Stimulated activated CD4-positive, alpha-beta T cell treated with anti-CD3 and anti-CD28 coated beads, Interleukin-4, amount 100 ng/mL, for 4 hours (primary cell): ENCODE measurements at regions not wholly inside any gene's neighbourhood (a gene's known extent, or its start where the extent isn't known, plus 50 kb on each side); places are given as distances from the start of the nearest gene placed in this dataset.
A peak's percentile ranks its signal among the peaks of the same experiment; 100 is the strongest.
"Not testable (repeated sequence)": the region's sequence is repeated elsewhere in the genome, so short reads cannot be mapped to it uniquely, and the experiment has no call there.

Experiments
- DNase-seq, 2 experiments: peaks; one replicate each; pipeline ENCODE4 v3.0.0-alpha.2; 2020

DNA sequence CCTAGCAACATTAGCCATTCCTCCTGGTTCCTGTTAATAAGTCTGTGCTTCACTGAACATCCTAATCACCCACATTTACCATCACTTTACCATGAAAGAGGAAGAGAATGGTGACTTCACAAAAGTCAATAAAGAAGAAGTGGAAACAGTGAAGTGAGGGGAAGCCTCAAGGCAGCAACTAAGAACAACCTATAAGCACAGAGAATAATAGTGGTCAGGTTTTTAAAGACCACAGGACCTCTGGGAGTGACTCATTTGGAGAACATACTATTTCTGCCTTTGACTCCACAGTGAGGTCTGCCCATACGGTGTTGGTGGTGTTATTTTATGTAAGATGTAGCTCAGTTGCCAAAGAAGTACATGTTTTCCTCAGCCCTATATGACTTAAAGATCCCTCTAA lies 86.0 kb upstream of the TET2 start:
- no peak for DNase-seq

DNA sequence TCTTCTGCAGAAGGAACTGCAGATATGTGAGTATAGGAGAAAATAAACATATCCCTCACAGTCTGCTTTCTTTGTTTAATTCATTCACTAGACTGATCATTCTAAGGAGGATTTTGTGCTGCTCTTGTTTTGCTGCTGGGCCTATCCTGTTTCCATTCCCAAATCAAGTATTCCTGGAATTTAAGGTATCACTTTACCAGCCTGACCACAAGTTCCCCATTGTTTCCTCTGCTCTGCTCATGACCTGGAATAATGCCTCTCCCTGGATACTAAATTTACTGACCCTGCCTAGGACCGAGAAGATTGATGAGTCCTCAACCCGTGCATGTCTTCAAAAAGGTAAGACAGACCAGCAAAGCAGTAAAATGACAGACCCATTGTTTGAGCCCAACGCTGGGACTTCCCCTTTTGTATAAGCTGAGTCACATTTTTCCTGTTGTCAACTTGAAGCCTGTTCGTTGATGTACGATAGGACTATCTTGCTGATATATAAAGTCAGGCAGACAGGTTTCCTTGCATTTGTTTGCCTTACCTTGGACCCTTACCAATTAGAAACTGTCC lies 85.5 kb upstream of the TET2 start:
- peak; percentile 5 to 44 for DNase-seq

DNA sequence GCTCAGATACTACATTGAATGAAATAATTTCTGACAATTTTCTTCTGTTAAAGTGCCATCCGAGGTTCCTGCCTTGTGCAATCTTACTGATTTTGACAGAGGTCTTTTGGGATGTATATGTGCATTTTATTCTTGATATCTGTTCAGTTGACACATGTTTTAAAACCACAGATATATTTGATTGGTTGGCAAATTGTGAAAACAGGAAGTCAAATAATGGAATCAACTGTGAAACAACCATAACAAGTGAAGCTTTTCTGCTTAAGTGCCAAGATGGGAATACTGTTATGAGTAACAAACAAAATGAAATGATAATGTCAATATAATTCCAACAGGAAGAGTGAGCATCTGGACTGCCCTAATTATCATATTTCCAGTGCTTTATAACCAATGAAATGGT lies 84.9 kb upstream of the TET2 start:
- DNase-seq = no peak

DNA sequence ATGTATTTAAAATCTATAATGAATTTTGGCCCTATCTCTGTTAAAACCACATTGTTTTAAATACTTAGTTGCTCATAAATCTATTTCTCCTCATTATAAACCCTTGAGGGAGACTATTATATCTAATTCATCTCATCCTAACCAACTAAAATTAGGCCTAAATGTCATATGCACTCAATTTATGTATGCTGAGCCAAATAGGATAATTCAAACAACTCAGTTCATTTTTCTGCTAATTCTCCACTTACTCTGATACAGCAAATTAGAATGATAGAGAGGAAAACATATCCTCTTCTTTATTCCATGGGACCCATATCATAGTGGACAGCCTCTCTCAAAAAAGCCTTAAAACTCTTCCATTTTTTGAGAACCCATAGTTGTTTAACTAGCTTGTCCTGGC lies 80.3 kb upstream of the TET2 start:
- no peak for DNase-seq

DNA sequence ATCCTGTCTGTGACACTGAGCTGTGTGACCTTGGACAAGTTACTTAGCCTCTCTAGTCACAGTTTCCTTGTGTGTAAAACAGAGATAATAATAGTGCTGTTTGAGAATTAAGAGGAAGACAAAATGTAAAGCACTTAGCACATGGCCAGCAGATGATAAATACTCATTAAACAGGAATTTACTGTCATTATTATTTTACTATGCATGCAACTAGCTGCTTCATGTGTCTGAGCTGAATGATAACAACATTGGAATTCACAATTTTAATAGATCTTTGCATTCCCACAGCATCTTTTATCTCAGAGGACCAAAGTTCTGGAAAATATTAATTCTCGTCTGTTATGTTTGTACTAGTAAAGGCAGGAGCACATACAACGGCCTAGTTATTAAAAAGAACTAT lies 79.2 kb upstream of the TET2 start:
- DNase-seq = no peak

DNA sequence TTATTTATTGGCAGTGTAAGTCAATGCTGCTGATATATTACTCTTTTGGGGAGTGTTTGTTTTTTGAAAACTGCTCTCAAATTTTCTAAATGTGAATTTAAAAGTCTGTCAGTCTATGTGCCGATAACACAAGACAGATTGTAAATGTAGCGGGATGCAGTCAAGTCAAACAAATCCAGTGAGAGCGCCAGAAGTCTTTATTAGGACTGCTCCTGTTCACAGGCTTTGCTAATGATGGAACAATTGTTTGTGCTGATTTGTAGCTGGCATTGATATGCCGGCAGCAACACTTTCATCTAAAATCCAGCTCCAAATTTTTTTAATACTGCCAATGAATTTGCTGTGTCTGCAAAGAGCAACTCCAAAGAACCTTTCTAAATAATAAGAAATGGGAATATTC lies 78.7 kb upstream of the TET2 start:
- DNase-seq = no peak

DNA sequence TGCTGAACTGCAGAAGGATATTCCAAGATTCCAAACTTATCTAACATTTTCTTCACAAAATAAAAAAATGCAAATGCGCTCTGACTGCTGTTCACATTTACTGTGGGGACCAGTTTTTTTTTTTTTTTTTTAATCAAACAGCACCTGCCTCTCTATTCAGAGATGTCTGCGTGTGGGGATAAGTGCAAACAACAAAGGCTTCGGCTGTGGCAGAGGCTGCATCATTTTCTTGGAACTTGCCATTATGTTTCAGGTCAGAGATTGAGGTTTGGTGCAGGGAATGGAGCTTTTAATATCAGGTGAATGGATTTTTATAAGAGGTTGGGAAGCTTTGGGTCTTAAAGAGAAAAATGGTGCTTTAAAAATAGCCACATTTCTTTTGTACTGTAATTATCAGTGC lies 78.2 kb upstream of the TET2 start:
- DNase-seq = no peak

DNA sequence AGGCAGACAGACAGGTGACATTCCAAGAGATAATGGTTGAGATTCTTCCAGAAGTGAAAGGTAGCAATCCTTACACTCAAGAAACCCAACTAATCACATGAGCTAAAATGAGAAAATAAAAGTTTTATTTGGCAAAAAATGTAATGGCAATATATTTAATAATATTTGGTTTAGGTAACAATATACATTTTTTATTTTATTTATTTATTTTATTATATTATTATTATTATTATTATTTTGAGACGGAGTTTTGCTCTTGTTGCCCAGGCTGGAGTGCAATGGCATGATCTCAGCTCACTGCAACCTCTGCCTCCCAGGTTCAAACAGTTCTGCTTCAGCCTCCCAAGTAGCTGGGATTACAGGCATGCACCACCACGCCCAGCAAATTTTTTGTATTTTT lies 74.6 kb upstream of the TET2 start:
- not testable (repeated sequence) for DNase-seq

DNA sequence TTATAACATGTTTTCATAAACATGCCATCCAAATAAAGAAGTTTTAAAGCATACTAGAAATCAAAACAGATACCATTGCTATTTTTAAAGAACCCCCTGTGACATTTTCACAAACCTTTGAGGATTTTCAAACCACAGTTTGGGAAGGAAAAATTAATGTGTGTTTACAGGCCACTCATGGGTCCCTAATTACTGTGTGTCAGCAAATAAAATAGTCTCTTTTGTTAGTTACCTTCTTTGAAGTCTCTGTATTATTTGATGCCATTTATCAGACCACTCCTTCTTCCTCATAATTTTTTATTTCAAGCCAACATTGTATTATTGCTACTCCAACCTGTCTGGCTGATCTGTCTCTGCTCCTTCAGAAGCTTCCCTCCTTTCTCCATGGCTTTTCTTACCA lies 72.6 kb upstream of the TET2 start:
- DNase-seq = no peak

DNA sequence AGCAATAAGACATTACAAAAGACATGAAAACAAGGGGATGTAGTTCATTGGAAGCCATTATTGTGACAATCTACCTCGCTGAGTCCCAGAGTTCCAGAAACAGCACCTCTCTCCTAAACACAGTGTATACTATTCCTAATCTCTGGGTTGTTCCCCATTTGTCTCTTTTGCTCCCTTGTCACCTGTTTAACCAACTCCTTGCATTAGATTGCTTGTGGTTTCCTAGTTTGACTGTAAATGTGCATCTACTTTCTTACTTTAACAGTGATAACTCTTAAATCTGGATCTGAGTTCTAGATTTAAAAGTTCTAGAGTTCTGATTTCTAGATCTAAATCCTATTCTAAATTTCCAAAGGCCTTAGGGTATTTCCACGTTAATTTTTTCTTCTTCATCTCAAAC lies 71.6 kb upstream of the TET2 start:
- DNase-seq = no peak

DNA sequence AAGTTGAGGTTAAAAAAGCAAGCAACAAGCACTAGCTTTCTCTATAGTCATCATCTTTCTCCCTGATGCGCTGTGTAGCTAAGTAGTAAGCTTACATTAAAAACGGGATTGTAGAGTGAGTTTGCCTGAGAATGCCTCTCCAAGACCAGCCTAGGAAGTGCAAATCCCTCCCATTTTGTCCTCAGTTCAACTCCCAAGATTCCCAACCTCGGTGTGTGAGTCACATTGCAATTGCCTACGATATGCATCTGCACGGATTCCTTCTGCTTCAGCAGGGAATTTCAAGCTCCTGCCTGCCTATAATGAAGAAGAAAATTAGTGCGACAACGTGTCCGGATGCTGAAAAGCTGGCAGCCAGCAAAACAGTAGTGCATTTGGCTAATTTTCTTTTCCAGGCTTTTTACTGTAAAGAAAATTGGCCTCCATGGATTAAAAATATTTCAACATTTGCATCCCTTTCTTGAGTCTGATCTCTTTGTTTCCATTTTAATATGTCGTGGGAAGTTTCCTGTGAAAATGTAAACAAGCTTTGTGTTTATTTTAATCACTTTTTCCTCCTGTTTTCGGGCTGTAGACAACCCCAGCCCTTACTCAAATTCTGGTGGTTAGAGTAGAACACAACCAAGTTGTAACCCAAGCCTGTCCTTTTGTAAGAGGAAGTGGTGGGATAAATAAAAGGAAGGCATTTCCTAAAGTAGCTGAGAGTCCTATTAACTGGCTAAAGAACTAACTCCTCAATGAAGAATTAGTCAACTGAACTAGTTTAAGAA lies 58.4 kb upstream of the TET2 start:
- no peak for DNase-seq

DNA sequence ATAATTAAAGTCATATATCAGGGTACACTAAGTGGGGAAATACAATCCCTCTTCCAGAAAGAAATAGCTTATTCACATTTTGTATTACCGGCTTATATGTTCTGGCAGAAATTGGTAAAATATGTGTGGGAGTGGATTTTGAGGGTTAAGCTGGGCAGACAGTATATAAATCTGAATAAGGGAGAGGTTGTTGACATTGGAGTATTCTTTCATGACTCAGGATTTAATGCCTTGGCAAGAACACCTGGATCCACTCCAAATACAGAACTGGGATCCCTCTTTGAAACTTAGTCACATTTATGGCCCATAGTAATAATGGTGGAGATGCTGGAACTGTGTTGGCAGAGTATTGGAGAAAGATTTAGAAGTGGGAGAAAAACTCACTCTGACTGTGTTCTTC lies 54.3 kb upstream of the TET2 start:
- DNase-seq = no peak

DNA sequence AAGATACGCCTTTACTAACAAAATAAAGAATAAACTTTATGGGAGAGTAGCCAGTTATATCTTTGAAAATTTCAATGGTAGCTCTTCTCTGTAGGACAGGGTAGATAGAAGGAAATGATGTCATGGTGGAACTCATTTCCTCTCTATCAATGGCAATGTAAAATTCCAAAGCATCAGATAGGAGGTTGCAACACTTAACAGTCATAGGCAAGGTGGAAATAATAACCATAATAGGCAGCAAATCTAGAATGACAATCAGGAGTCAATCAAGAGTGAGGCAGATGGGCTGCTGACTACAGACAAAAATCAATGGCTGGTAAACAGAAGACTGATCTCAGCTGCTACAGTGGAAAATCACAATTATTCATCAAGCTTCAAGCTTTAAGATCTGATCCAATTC lies 53.9 kb upstream of the TET2 start:
- DNase-seq = no peak

DNA sequence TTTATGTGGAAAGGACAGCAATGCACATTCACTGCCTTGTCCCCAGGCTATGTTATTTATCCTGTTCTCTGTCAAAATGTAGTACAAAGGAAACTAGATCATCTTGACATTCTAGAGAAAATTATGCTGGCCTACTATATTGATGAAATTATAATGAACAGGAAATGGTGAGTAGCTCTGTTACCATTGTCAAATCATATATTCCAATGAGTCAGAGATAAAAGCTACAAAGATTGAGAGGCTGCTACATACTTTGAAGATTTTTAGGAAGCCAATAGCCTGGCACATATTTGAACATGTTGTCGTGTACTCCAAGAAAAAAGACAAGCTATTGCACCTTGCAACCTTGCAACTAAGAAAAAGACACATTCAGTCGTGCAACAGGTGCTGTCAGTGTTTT lies 52.7 kb upstream of the TET2 start:
- no peak for DNase-seq
